ENCODE measurements at regions not wholly inside any gene's neighbourhood (a gene's known extent, or its start where the extent isn't known, plus 50 kb on each side); places are given as distances from the start of the nearest gene placed in this dataset.

GRCh38 chr13:72586518-72586917 lies 140.9 kb downstream of the MZT1 start:
- intact Hi-C loops (cut with DNase I): no loop called here
- H3K4me3 ChIP-seq: no peak overlapping the region
- no peaks in the 10 kb centered on the region for H3K9me3 ChIP-seq
- no peaks in the 10 kb centered on the region for H3K4me1 ChIP-seq
- no peaks in the 10 kb centered on the region for H3K27me3 ChIP-seq
- no peak for DNase-seq (ENCODE audit: low spot score in 2 of 2)
- TF ChIP-seq CTCF (IDR thresholded peaks at IDR 0.05): no peak
- H3K36me3 ChIP-seq: no peaks in the 10 kb centered on the region
- no peak overlapping the region for H3K27ac ChIP-seq

- Histone ChIP-seq H3K4me3 (no peak overlapping the region), H3K9me3 (no peaks in the 10 kb centered on the region), H3K4me1 (no peaks in the 10 kb centered on the region), H3K27ac (no peak overlapping the region), H3K27me3 (no peaks in the 10 kb centered on the region), H3K36me3 (no peaks in the 10 kb centered on the region)
- intact Hi-C loops (cut with DNase I): no loop called here
- no peak for TF ChIP-seq CTCF (IDR thresholded peaks at IDR 0.05)
- no peak for DNase-seq (ENCODE audit: low spot score in 2 of 2)
Measured at GRCh38 chr13:72585254-72585653, 142.2 kb downstream of the MZT1 start.

GRCh38 chr13:72571191-72571590 lies 156.2 kb downstream of the MZT1 start:
- TF ChIP-seq CTCF (IDR thresholded peaks at IDR 0.05): no peak
- H3K27me3 ChIP-seq: no peaks in the 10 kb centered on the region
- no peak overlapping the region for H3K4me3 ChIP-seq
- no peaks in the 10 kb centered on the region for H3K36me3 ChIP-seq
- H3K4me1 ChIP-seq: no peaks in the 10 kb centered on the region
- DNase-seq (ENCODE audit: low spot score in 2 of 2): no peak
- H3K27ac ChIP-seq: no peak overlapping the region
- intact Hi-C loops (cut with DNase I): no loop called here
- no peaks in the 10 kb centered on the region for H3K9me3 ChIP-seq

DNA sequence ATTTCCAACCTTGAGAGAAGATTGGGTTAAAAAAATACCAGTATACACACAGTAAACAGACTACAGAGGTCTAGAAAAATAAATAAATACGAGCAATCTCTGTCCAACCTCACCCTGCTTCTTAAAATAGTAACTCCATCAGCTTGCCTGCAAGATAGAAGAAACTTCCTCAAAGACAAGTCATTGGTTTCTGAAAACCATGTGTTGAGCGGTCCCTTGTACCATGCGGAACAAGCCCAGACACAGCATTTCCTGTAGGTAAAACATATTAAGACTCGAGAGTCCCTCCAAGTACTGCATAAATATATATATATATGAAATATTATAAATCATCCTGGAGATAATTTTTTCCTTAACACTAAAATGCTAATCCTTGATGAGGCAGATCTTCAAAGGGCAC lies 157.4 kb downstream of the MZT1 start:
- Histone ChIP-seq H3K27me3 (no peaks in the 10 kb centered on the region), H3K9me3 (no peaks in the 10 kb centered on the region), H3K27ac (no peak overlapping the region), H3K4me3 (no peak overlapping the region), H3K36me3 (no peaks in the 10 kb centered on the region), H3K4me1 (no peaks in the 10 kb centered on the region)
- intact Hi-C loops (cut with DNase I): no loop called here
- TF ChIP-seq CTCF (IDR thresholded peaks at IDR 0.05): no peak
- DNase-seq (ENCODE audit: low spot score in 2 of 2): no peak

DNA sequence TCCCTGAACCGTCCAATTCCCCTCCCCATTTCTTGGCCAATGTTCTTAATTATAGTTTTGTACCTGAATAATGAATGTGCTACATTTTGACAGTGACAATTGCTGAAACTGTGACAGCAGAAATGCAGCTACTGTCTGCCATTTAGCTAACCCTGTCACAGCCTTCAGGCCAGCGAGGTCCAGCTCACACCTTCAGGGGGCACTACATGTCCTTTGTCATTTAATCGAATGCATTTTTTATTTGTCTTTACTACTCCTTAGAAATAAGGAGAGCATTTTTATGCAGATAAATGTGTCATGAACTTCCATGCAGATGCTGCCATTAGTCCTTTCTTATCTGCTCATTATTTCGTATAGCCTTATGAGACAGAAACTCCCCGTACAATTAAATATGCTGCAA lies 159.9 kb downstream of the MZT1 start:
- no peak overlapping the region for H3K27ac ChIP-seq
- intact Hi-C loops (cut with DNase I): no loop called here
- H3K9me3 ChIP-seq: no peaks in the 10 kb centered on the region
- no peak for TF ChIP-seq CTCF (IDR thresholded peaks at IDR 0.05)
- no peaks in the 10 kb centered on the region for H3K36me3 ChIP-seq
- no peak overlapping the region for H3K4me3 ChIP-seq
- no peaks in the 10 kb centered on the region for H3K4me1 ChIP-seq
- no peak for DNase-seq (ENCODE audit: low spot score in 2 of 2)
- H3K27me3 ChIP-seq: no peaks in the 10 kb centered on the region

GRCh38 chr13:72566526-72566925 lies 160.9 kb downstream of the MZT1 start:
- DNase-seq (ENCODE audit: low spot score in 2 of 2): no peak
- H3K4me1 ChIP-seq: no peaks in the 10 kb centered on the region
- no peaks in the 10 kb centered on the region for H3K36me3 ChIP-seq
- no peaks in the 10 kb centered on the region for H3K9me3 ChIP-seq
- no peak overlapping the region for H3K4me3 ChIP-seq
- intact Hi-C loops (cut with DNase I): no loop called here
- H3K27me3 ChIP-seq: no peaks in the 10 kb centered on the region
- no peak for TF ChIP-seq CTCF (IDR thresholded peaks at IDR 0.05)
- no peak overlapping the region for H3K27ac ChIP-seq
